ENCODE measurements at regions not wholly inside any gene's neighbourhood (a gene's known extent, or its start where the extent isn't known, plus 50 kb on each side); places are given as distances from the start of the nearest gene placed in this dataset.

- intact Hi-C loops (cut with DNase I) = no loop called here
- DNase-seq (ENCODE audit: missing footprints) = no peak
- ATAC-seq = no peak
These were observed 1220.3 kb upstream of the CITED2 start for GRCh38 chr6:140594806-140595128.

- intact Hi-C loops (cut with DNase I) = no loop called here
- ATAC-seq (no peak), DNase-seq (ENCODE audit: missing footprints) (no peak)
These were observed 1218.4 kb upstream of the CITED2 start for GRCh38 chr6:140592877-140593276.

GRCh38 chr6:140590641-140591040, 1216.2 kb upstream of the CITED2 start:
- ATAC-seq = no peak
- intact Hi-C loops (cut with DNase I) = no loop called here
- DNase-seq (ENCODE audit: missing footprints) = no peak

GRCh38 chr6:140586426-140587061, 1212.1 kb upstream of the CITED2 start:
- intact Hi-C loops (cut with DNase I) = no loop called here
- DNase-seq (ENCODE audit: missing footprints) (no peak), ATAC-seq (peak; percentile 37)

GRCh38 chr6:140581601-140582000, 1207.2 kb upstream of the CITED2 start:
- ATAC-seq = no peak
- DNase-seq (ENCODE audit: missing footprints) = no peak
- intact Hi-C loops (cut with DNase I) = no loop called here

- intact Hi-C loops (cut with DNase I) = no loop called here
- DNase-seq (ENCODE audit: missing footprints) (no peak), ATAC-seq (no peak)
These were observed 1205.5 kb upstream of the CITED2 start for GRCh38 chr6:140579918-140580317.

- intact Hi-C loops (cut with DNase I) = no loop called here
- no peak for DNase-seq (ENCODE audit: missing footprints)
- ATAC-seq = no peak
These were observed 1201.6 kb upstream of the CITED2 start for GRCh38 chr6:140576004-140576555.

GRCh38 chr6:140572867-140573266, 1198.4 kb upstream of the CITED2 start:
- intact Hi-C loops (cut with DNase I) = loop anchor here (2.0 kb wide), 1 partner anchor 66 kb away; no protein-coding TSS in a partner anchor
- DNase-seq (ENCODE audit: missing footprints) (no peak), ATAC-seq (no peak)

GRCh38 chr6:140572129-140572528, 1197.7 kb upstream of the CITED2 start:
- ATAC-seq = no peak
- intact Hi-C loops (cut with DNase I) = loop anchor here (2.0 kb wide), 1 partner anchor 65 kb away; no protein-coding TSS in a partner anchor
- no peak for DNase-seq (ENCODE audit: missing footprints)

- DNase-seq (ENCODE audit: missing footprints) (no peak), ATAC-seq (no peak)
- intact Hi-C loops (cut with DNase I) = no loop called here
These were observed 1196.7 kb upstream of the CITED2 start for GRCh38 chr6:140571145-140571544.

GRCh38 chr6:140567466-140567865, 1193.0 kb upstream of the CITED2 start:
- no peak for ATAC-seq
- no peak for DNase-seq (ENCODE audit: missing footprints)
- intact Hi-C loops (cut with DNase I) = no loop called here

- DNase-seq (ENCODE audit: missing footprints) (no peak), ATAC-seq (peak; percentile 81)
- intact Hi-C loops (cut with DNase I) = no loop called here
These were observed 1192.4 kb upstream of the CITED2 start for GRCh38 chr6:140566781-140567277.

GRCh38 chr6:140563728-140564127, 1189.3 kb upstream of the CITED2 start:
- ATAC-seq (no peak), DNase-seq (ENCODE audit: missing footprints) (no peak)
- intact Hi-C loops (cut with DNase I) = no loop called here

GRCh38 chr6:140561701-140562100, 1187.3 kb upstream of the CITED2 start:
- DNase-seq (ENCODE audit: missing footprints) (no peak), ATAC-seq (no peak)
- intact Hi-C loops (cut with DNase I) = no loop called here

- DNase-seq (ENCODE audit: missing footprints) (no peak), ATAC-seq (no peak)
- intact Hi-C loops (cut with DNase I) = no loop called here
These were observed 1186.2 kb upstream of the CITED2 start for GRCh38 chr6:140560671-140561070.

GRCh38 chr6:140559458-140559857, 1185.0 kb upstream of the CITED2 start:
- DNase-seq (ENCODE audit: missing footprints) (no peak), ATAC-seq (no peak)
- intact Hi-C loops (cut with DNase I) = no loop called here

GRCh38 chr6:140554421-140554820, 1180.0 kb upstream of the CITED2 start:
- ATAC-seq = no peak
- no peak for DNase-seq (ENCODE audit: missing footprints)
- intact Hi-C loops (cut with DNase I) = no loop called here

- intact Hi-C loops (cut with DNase I) = no loop called here
- DNase-seq (ENCODE audit: missing footprints) (no peak), ATAC-seq (no peak)
These were observed 1173.9 kb upstream of the CITED2 start for GRCh38 chr6:140548366-140548765.

GRCh38 chr6:140546640-140547039, 1172.2 kb upstream of the CITED2 start:
- intact Hi-C loops (cut with DNase I) = no loop called here
- DNase-seq (ENCODE audit: missing footprints) (no peak), ATAC-seq (no peak)

GRCh38 chr6:140544431-140544830, 1170.0 kb upstream of the CITED2 start:
- DNase-seq (ENCODE audit: missing footprints) (no peak), ATAC-seq (no peak)
- intact Hi-C loops (cut with DNase I) = no loop called here

- intact Hi-C loops (cut with DNase I) = no loop called here
- no peak for DNase-seq (ENCODE audit: missing footprints)
- ATAC-seq = no peak
These were observed 1168.4 kb upstream of the CITED2 start for GRCh38 chr6:140542863-140543262.
